ENCODE measurements at regions not wholly inside any gene's neighbourhood (a gene's known extent, or its start where the extent isn't known, plus 50 kb on each side); places are given as distances from the start of the nearest gene placed in this dataset.

- H3K4me3 ChIP-seq (ENCODE audit: low read depth, low read length): no peak overlapping the region
- no peak for DNase-seq (ENCODE audit: low read depth)
Observed at GRCh38 chr1:209223791-209224190, 359.7 kb upstream of the CAMK1G start.

- no peak for DNase-seq (ENCODE audit: low read depth)
- no peak overlapping the region for H3K4me3 ChIP-seq (ENCODE audit: low read depth, low read length)
Observed at GRCh38 chr1:209224886-209225285, 358.6 kb upstream of the CAMK1G start.

GRCh38 chr1:209227171-209227570 is 356.3 kb upstream of the CAMK1G start:
- DNase-seq (ENCODE audit: low read depth): no peak
- no peak overlapping the region for H3K4me3 ChIP-seq (ENCODE audit: low read depth, low read length)

- no peak for DNase-seq (ENCODE audit: low read depth)
Observed at GRCh38 chr1:209227941-209228340, 355.6 kb upstream of the CAMK1G start.

GRCh38 chr1:209229494-209230061 is 353.9 kb upstream of the CAMK1G start:
- no peak overlapping the region for H3K4me3 ChIP-seq (ENCODE audit: low read depth, low read length)
- no peak for DNase-seq (ENCODE audit: low read depth)

More at GRCh38 chr1:209227941-209228340, 355.6 kb upstream of the CAMK1G start:
- H3K4me3 ChIP-seq (ENCODE audit: low read depth, low read length): no peak overlapping the region

- DNase-seq (ENCODE audit: low read depth): no peak
- no peak overlapping the region for H3K4me3 ChIP-seq (ENCODE audit: low read depth, low read length)
Observed at GRCh38 chr1:209230314-209230713, 353.2 kb upstream of the CAMK1G start.

- DNase-seq (ENCODE audit: low read depth): no peak
- H3K4me3 ChIP-seq (ENCODE audit: low read depth, low read length): no peak overlapping the region
Observed at GRCh38 chr1:209231476-209232156, 351.9 kb upstream of the CAMK1G start.

GRCh38 chr1:209232197-209232596 is 351.3 kb upstream of the CAMK1G start:
- no peak for DNase-seq (ENCODE audit: low read depth)
- H3K4me3 ChIP-seq (ENCODE audit: low read depth, low read length): no peak overlapping the region

GRCh38 chr1:209232759-209233158 is 350.8 kb upstream of the CAMK1G start:
- no peak for DNase-seq (ENCODE audit: low read depth)

GRCh38 chr1:209235166-209235565 is 348.3 kb upstream of the CAMK1G start:
- DNase-seq (ENCODE audit: low read depth): no peak

More at GRCh38 chr1:209232759-209233158, 350.8 kb upstream of the CAMK1G start:
- no peak overlapping the region for H3K4me3 ChIP-seq (ENCODE audit: low read depth, low read length)

GRCh38 chr1:209238356-209238755 is 345.2 kb upstream of the CAMK1G start:
- no peak for DNase-seq (ENCODE audit: low read depth)

More at GRCh38 chr1:209235166-209235565, 348.3 kb upstream of the CAMK1G start:
- H3K4me3 ChIP-seq (ENCODE audit: low read depth, low read length): no peak overlapping the region

GRCh38 chr1:209240351-209240750 is 343.2 kb upstream of the CAMK1G start:
- no peak for DNase-seq (ENCODE audit: low read depth)
- no peak overlapping the region for H3K4me3 ChIP-seq (ENCODE audit: low read depth, low read length)

More at GRCh38 chr1:209238356-209238755, 345.2 kb upstream of the CAMK1G start:
- no peak overlapping the region for H3K4me3 ChIP-seq (ENCODE audit: low read depth, low read length)

- H3K4me3 ChIP-seq (ENCODE audit: low read depth, low read length): no peak overlapping the region
- no peak for DNase-seq (ENCODE audit: low read depth)
Observed at GRCh38 chr1:209241487-209241886, 342.0 kb upstream of the CAMK1G start.

- H3K4me3 ChIP-seq (ENCODE audit: low read depth, low read length): no peak overlapping the region
- DNase-seq (ENCODE audit: low read depth): no peak
Observed at GRCh38 chr1:209248649-209249279, 334.8 kb upstream of the CAMK1G start.

- no peak overlapping the region for H3K4me3 ChIP-seq (ENCODE audit: low read depth, low read length)
- DNase-seq (ENCODE audit: low read depth): no peak
Observed at GRCh38 chr1:209249280-209249670, 334.2 kb upstream of the CAMK1G start.

- no peak for DNase-seq (ENCODE audit: low read depth)
- H3K4me3 ChIP-seq (ENCODE audit: low read depth, low read length): no peak overlapping the region
Observed at GRCh38 chr1:209249785-209250440, 333.6 kb upstream of the CAMK1G start.

- DNase-seq (ENCODE audit: low read depth): no peak
- H3K4me3 ChIP-seq (ENCODE audit: low read depth, low read length): no peak overlapping the region
Observed at GRCh38 chr1:209250861-209251636, 332.5 kb upstream of the CAMK1G start.

- H3K4me3 ChIP-seq (ENCODE audit: low read depth, low read length): no peak overlapping the region
- no peak for DNase-seq (ENCODE audit: low read depth)
Observed at GRCh38 chr1:209256766-209257350, 326.7 kb upstream of the CAMK1G start.

GRCh38 chr1:209257454-209257853 is 326.1 kb upstream of the CAMK1G start:
- H3K4me3 ChIP-seq (ENCODE audit: low read depth, low read length): no peak overlapping the region
- no peak for DNase-seq (ENCODE audit: low read depth)
